Skin of body (tissue), 1 donor: ENCODE measurements at regions not wholly inside any gene's neighbourhood (a gene's known extent, or its start where the extent isn't known, plus 50 kb on each side); places are given as distances from the start of the nearest gene placed in this dataset.

Experiments
- DNase-seq: peaks from one replicate; lab custom pipeline; 2025; lab: John Stamatoyannopoulos, UW

GRCh38 chr13:59442944-59443486 is 720.7 kb downstream of the DIAPH3 start:
- DNase-seq = no peak

GRCh38 chr13:59444210-59444857 is 719.4 kb downstream of the DIAPH3 start:
- no peak for DNase-seq

GRCh38 chr13:59445812-59446211 is 717.9 kb downstream of the DIAPH3 start:
- no peak for DNase-seq

- no peak for DNase-seq
These were observed 717.3 kb downstream of the DIAPH3 start for GRCh38 chr13:59446391-59446790.

GRCh38 chr13:59447031-59447430 is 716.7 kb downstream of the DIAPH3 start:
- no peak for DNase-seq

GRCh38 chr13:59447846-59448620 is 715.7 kb downstream of the DIAPH3 start:
- DNase-seq = no peak

- no peak for DNase-seq
These were observed 714.0 kb downstream of the DIAPH3 start for GRCh38 chr13:59449750-59450149.

GRCh38 chr13:59450229-59450628 is 713.5 kb downstream of the DIAPH3 start:
- DNase-seq = no peak

GRCh38 chr13:59451236-59451635 is 712.5 kb downstream of the DIAPH3 start:
- no peak for DNase-seq

- no peak for DNase-seq
These were observed 711.4 kb downstream of the DIAPH3 start for GRCh38 chr13:59452189-59452890.

GRCh38 chr13:59458908-59459579 is 704.7 kb downstream of the DIAPH3 start:
- no peak for DNase-seq

GRCh38 chr13:59459972-59460371 is 703.8 kb downstream of the DIAPH3 start:
- no peak for DNase-seq

- DNase-seq = no peak
These were observed 702.3 kb downstream of the DIAPH3 start for GRCh38 chr13:59461411-59461810.

- DNase-seq = no peak
These were observed 700.7 kb downstream of the DIAPH3 start for GRCh38 chr13:59463023-59463422.

GRCh38 chr13:59464926-59465325 is 698.8 kb downstream of the DIAPH3 start:
- DNase-seq = no peak

- no peak for DNase-seq
These were observed 695.3 kb downstream of the DIAPH3 start for GRCh38 chr13:59468396-59468795.

GRCh38 chr13:59471106-59471505 is 692.6 kb downstream of the DIAPH3 start:
- no peak for DNase-seq

GRCh38 chr13:59472134-59472533 is 691.6 kb downstream of the DIAPH3 start:
- no peak for DNase-seq

GRCh38 chr13:59474696-59475095 is 689.0 kb downstream of the DIAPH3 start:
- DNase-seq = no peak

- DNase-seq = no peak
These were observed 687.8 kb downstream of the DIAPH3 start for GRCh38 chr13:59475911-59476310.

- peak; percentile 87 for DNase-seq
These were observed 687.4 kb downstream of the DIAPH3 start for GRCh38 chr13:59476366-59476765.

- no peak for DNase-seq
These were observed 686.7 kb downstream of the DIAPH3 start for GRCh38 chr13:59477011-59477410.
